ENCODE measurements at regions not wholly inside any gene's neighbourhood (a gene's known extent, or its start where the extent isn't known, plus 50 kb on each side); places are given as distances from the start of the nearest gene placed in this dataset.
"Not testable (repeated sequence)": the region's sequence is repeated elsewhere in the genome, so short reads cannot be mapped to it uniquely, and the experiment has no call there.

GRCh38 chrX:90848595-90848994 lies 586.0 kb upstream of the PABPC5 start:
- not testable (repeated sequence) for DNase-seq

GRCh38 chrX:90883479-90883878 lies 551.2 kb upstream of the PABPC5 start:
- no peak for DNase-seq

GRCh38 chrX:90914816-90915215 lies 519.8 kb upstream of the PABPC5 start:
- DNase-seq: not testable (repeated sequence)

- DNase-seq: not testable (repeated sequence)
Measured at GRCh38 chrX:90946870-90947269, 487.8 kb upstream of the PABPC5 start.

GRCh38 chrX:90995191-90995590 lies 439.4 kb upstream of the PABPC5 start:
- not testable (repeated sequence) for DNase-seq

- DNase-seq: not testable (repeated sequence)
Measured at GRCh38 chrX:91018111-91018510, 416.5 kb upstream of the PABPC5 start.

GRCh38 chrX:91039777-91040176 lies 394.9 kb upstream of the PABPC5 start:
- peak; percentile 2 for DNase-seq

- no peak for DNase-seq
Measured at GRCh38 chrX:91066104-91066503, 368.5 kb upstream of the PABPC5 start.

- no peak for DNase-seq
Measured at GRCh38 chrX:91079342-91080114, 355.1 kb upstream of the PABPC5 start.

- DNase-seq: no peak
Measured at GRCh38 chrX:91080822-91081221, 353.8 kb upstream of the PABPC5 start.

- DNase-seq: no peak
Measured at GRCh38 chrX:91081873-91082272, 352.8 kb upstream of the PABPC5 start.

- DNase-seq: no peak
Measured at GRCh38 chrX:91108761-91109160, 325.9 kb upstream of the PABPC5 start.

GRCh38 chrX:91122151-91122694 lies 312.4 kb upstream of the PABPC5 start:
- DNase-seq: no peak

- no peak for DNase-seq
Measured at GRCh38 chrX:91137883-91138282, 296.8 kb upstream of the PABPC5 start.

All from RPMI8226 (cell line).